C1 segment of cervical spinal cord (tissue), 14 donors: ENCODE measurements at regions not wholly inside any gene's neighbourhood (a gene's known extent, or its start where the extent isn't known, plus 50 kb on each side); places are given as distances from the start of the nearest gene placed in this dataset.
"Not testable (repeated sequence)": the region's sequence is repeated elsewhere in the genome, so short reads cannot be mapped to it uniquely, and the experiment has no call there.

ENCODE experiments used
- DNase-seq, 14 donors: peaks; one replicate each; lab custom pipeline; 2025; lab: John Stamatoyannopoulos, UW

DNA sequence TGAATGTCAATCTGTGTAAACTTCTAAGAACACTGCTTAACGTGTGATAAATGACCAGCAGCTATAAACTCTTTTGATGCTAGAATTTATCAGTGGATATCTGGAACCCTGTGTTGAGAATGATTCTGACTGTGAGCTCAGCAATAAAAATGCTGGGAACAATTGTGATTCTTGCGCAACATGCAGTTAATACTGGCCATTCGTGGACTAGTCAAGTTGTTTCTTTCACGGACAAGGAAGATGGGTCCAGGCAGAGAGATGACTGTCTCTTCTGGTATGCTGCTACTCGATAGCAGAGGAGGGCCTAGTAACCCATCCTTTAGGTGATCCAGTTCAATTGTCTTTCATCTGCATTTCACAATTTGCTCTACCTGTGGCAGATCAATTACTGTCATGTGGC is 394.8 kb upstream of the IGFBP3 start:
- no peak for DNase-seq

- no peak for DNase-seq
Observed at GRCh38 chr7:46301677-46302076, 380.6 kb upstream of the IGFBP3 start.

- DNase-seq, result no peak
Observed at GRCh38 chr7:46297515-46297914, 376.4 kb upstream of the IGFBP3 start.

- no peak for DNase-seq
Observed at GRCh38 chr7:46296526-46296925, 375.5 kb upstream of the IGFBP3 start.

DNA sequence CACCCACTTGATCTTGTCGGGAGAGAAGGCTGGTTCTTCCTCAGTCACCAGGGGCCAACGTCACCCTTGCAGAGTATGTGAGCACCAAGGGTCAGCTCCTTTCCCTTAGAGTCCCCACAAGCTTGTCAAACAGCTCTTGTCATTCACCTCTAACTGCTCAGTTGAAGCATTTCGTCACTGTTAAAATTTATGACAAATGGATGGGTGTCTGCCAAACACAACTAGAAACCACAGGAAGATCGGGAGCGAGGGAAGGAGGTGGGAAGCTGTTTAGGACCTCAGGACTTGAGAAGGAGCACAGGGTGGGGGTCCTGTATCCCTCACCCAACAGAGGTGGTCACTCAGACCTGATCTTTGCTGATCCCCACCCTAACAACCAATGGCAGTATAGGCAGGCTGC is 373.3 kb upstream of the IGFBP3 start:
- no peak for DNase-seq

- DNase-seq, result no peak
Observed at GRCh38 chr7:46292741-46293140, 371.7 kb upstream of the IGFBP3 start.

GRCh38 chr7:46291601-46292150 is 370.6 kb upstream of the IGFBP3 start:
- DNase-seq, result no peak

DNA sequence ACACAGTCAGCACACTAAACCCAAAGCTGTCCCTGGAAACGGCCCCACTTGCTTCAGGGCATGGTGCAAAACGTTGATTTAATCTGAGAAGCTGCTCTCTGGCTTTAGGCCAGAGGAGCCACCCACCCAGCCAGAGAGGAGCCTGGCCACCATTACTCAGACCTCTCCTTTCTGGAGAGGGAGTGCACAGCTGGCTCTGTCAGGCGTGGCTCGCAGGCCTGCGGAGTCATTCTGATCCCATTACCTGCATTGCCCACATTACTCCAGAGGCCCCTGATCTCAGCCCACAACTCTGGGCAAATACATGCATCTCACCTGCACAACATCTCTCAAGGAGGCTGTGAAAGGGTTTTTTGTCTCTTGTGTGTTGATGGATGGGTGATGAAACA is 370.0 kb upstream of the IGFBP3 start:
- DNase-seq, result no peak

GRCh38 chr7:46290374-46291049 is 369.4 kb upstream of the IGFBP3 start:
- no peak for DNase-seq

DNA sequence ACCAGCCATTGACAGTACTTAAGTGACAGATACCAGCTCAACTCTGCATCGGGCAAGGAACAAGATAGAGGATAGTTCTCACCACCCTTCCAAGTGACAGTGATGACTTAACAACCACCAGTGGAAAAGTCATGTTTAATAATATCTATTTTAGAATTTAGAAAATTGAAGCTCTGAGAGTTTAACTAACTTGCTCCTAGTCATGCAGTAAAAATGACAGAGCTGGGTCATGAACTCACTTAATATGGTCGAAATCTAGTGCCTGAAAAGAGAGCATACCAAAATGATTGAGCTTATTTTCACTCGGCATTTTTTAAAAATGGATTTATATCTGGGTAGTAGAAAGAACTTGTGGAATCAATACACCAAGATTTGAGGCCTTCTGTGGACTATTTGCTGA is 367.8 kb upstream of the IGFBP3 start:
- DNase-seq, result no peak

DNA sequence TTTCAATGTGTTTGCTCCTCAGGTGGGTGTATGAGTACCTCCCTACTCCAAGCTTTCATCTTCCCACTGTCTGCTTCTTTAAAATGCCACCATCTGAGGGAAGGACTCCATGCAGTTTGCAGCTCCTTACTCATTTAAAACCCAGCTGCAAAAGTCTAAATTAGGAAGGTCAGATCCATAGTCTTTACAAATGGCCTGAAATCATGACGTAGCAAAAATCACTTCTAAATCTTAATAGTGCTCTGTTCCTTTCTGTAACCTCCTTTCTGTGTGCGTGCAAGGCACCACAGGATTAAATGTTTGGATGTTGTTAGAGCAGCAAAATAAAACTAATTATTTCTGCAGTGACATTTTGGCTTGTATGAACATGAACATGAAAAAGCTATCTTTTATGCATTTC is 366.9 kb upstream of the IGFBP3 start:
- DNase-seq, result no peak

DNA sequence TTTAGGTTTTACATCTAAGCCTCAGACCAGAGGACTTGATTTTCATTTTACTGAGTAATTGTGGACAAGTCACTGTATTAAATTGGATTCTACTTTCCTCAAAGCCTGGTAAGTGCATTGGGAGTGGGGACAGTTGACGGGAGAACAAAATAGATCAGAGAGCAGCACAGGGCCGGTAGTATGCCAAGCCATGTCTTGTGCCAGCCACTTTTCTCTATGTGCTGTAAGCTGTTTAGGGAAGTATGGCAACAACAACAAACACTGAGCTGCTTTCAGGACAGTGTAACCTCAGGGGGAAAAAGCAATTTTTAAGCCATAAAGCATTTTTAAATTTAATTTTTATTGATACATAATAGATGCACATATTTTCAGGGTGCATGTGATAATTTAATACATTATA is 365.9 kb upstream of the IGFBP3 start:
- DNase-seq, result no peak

- no peak for DNase-seq
Observed at GRCh38 chr7:46286356-46286755, 365.3 kb upstream of the IGFBP3 start.

DNA sequence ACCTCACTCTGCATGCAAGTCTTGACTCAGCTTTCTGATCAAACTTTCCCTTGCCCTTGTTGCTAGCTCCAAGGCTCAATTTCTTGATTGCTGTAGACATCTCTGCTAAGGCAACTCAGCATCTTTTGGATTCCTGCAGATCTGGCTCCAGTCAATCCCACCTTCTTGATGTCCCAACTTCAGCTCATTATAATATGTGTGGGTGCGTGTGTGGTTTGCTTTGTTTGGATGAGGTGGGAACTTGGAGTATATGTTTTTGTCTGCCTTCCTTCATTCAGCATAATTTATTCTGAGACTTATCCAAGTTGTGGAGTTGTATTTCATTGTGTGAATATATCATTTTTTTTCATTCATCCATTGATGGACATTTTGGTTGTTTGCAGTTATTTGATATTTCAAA is 364.8 kb upstream of the IGFBP3 start:
- DNase-seq, result no peak

- no peak for DNase-seq
Observed at GRCh38 chr7:46283852-46284251, 362.8 kb upstream of the IGFBP3 start.

- DNase-seq, result no peak
Observed at GRCh38 chr7:46282155-46282554, 361.1 kb upstream of the IGFBP3 start.

DNA sequence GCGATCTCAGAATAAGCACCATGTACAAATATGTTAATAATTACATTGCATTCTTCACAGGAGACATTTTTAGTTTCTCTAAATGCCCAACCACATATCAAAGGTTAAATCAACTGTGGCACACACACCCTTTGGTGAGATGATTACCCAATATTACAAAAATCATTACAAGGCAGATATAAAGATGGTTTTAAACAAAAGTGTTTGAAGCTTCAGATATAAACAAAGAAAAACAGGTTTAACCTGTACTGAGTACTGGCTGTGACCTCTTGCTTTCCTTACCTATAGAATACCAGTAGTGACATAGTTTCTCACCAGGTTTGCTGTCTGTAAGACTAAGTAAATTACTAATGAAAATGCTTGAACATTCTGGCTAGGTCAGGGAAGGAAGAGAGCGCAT is 360.0 kb upstream of the IGFBP3 start:
- DNase-seq, result no peak

- no peak for DNase-seq
Observed at GRCh38 chr7:46279290-46279689, 358.2 kb upstream of the IGFBP3 start.

GRCh38 chr7:46264646-46265045 is 343.6 kb upstream of the IGFBP3 start:
- DNase-seq, result no peak

GRCh38 chr7:46261638-46262037 is 340.6 kb upstream of the IGFBP3 start:
- DNase-seq, result not testable (repeated sequence)

GRCh38 chr7:46259947-46260346 is 338.9 kb upstream of the IGFBP3 start:
- DNase-seq, result no peak

DNA sequence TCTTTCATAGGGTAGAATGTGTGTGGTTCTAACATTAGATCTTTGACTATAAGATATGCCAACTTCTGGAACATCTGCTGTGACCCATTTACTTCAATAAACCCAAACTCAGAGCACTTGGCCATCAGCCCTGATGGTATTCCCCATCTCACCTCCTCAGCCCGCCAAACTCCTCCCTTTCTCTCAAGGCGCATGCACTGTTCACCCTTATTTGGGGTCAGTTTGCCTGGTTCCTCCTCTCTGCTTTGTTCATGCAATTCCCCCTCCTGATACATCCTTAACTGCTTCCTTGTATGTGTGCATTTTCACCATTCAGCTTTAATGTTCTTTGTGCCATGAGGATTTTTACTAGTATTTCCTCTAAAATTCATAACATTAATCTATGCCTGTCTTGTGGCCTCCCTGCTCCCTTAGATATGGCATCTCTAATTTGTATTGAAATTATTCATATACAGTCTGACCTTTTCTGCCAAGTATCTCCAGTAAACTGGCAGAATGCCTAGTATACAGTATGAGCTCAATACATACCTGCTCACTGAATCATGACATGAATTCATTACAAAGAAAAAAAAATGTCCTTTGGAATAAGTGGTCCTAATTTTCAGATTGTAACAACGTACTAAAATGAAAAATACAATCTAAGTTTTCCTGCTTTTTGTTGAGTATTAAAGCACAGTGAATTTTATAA is 336.8 kb upstream of the IGFBP3 start:
- no peak for DNase-seq
